Bronchial epithelial cell (primary cell): ENCODE measurements at regions not wholly inside any gene's neighbourhood (a gene's known extent, or its start where the extent isn't known, plus 50 kb on each side); places are given as distances from the start of the nearest gene placed in this dataset.
A peak's percentile ranks its signal among the peaks of the same experiment; 100 is the strongest.

Experiments used
- DNase-seq: peaks from one replicate; pipeline ENCODE4 v3.0.0-alpha.2; 2010; ENCODE audit warnings: low read depth
- FAIRE-seq: peaks from 2 replicates; lab custom pipeline; 2011; peaks lifted over from hg19 to GRCh38; lab: Jason Lieb, UNC
- H3K27me3 ChIP-seq: 2 replicates; pipeline ENCODE4 v1.5.1; 2011; ENCODE audit warnings: low read length; ENCODE audit not compliant: control insufficient read depth, insufficient read depth
- H3K36me3 ChIP-seq: 2 replicates; pipeline ENCODE4 v1.5.1; 2011; ENCODE audit warnings: low read length; ENCODE audit not compliant: control insufficient read depth, insufficient read depth
- H3K4me3 ChIP-seq: 2 replicates; pipeline ENCODE4 v1.5.1; 2011; ENCODE audit warnings: mild to moderate bottlenecking, low read depth, low read length, control low read depth
- CTCF ChIP-seq: IDR thresholded peaks from 2 replicates; pipeline ENCODE4 v1.5.1; 2011; ENCODE audit warnings: mild to moderate bottlenecking, moderate library complexity, low read length, control low read depth, inconsistent platforms; ENCODE audit not compliant: insufficient read depth, severe bottlenecking

GRCh38 chr6:168960551-168961263, 292.9 kb downstream of the THBS2 start:
- FAIRE-seq, result no peak
- H3K27me3 ChIP-seq, result no peaks in the 10 kb centered on the region

GRCh38 chr6:168959696-168960095, 293.9 kb downstream of the THBS2 start:
- DNase-seq, result no peak
- H3K36me3 ChIP-seq, result no peaks in the 10 kb centered on the region
- FAIRE-seq, result no peak
- H3K27me3 ChIP-seq, result no peaks in the 10 kb centered on the region
- TF ChIP-seq CTCF, result no peak
- no peak overlapping the region for H3K4me3 ChIP-seq

More at GRCh38 chr6:168960551-168961263, 292.9 kb downstream of the THBS2 start:
- no peak overlapping the region for H3K4me3 ChIP-seq
- no peak for DNase-seq
- TF ChIP-seq CTCF, result no peak
- H3K36me3 ChIP-seq, result no peaks in the 10 kb centered on the region

GRCh38 chr6:168956884-168957730, 296.5 kb downstream of the THBS2 start:
- Histone ChIP-seq H3K27me3 (no peaks in the 10 kb centered on the region), H3K36me3 (no peaks in the 10 kb centered on the region), H3K4me3 (no peak overlapping the region)
- DNase-seq (peak; percentile 64), FAIRE-seq (no peak)
- TF ChIP-seq CTCF, result peak; percentile 89

- Histone ChIP-seq H3K36me3 (no peaks in the 10 kb centered on the region), H3K4me3 (no peak overlapping the region), H3K27me3 (no peaks in the 10 kb centered on the region)
- no peak for TF ChIP-seq CTCF
- DNase-seq, result peak; percentile 1
- no peak for FAIRE-seq
Observed at GRCh38 chr6:168956141-168956838, 297.4 kb downstream of the THBS2 start.

GRCh38 chr6:168953461-168953860, 300.2 kb downstream of the THBS2 start:
- Histone ChIP-seq H3K4me3 (no peak overlapping the region), H3K27me3 (no peaks in the 10 kb centered on the region), H3K36me3 (no peaks in the 10 kb centered on the region)
- FAIRE-seq (no peak), DNase-seq (no peak)
- no peak for TF ChIP-seq CTCF
